GM12878 (cell line): ENCODE measurements at regions not wholly inside any gene's neighbourhood (a gene's known extent, or its start where the extent isn't known, plus 50 kb on each side); places are given as distances from the start of the nearest gene placed in this dataset.

ENCODE experiments used
- ATAC-seq: fragments of 200-7000 bp; cut with Tn5 transposase; 3 replicates; pipeline ENCODE4 v1.9.1; 2020; ENCODE audit warnings: mild to moderate bottlenecking, moderate library complexity
- BruUV-seq: library from RNA; stranded (reverse); fragments of 400-500 nt; replicated peaks from 2 replicates; lab custom pipeline; 2021; lab: Mats Ljungman, UMichigan
- CTCF ChIA-PET: fragments of 300-600 bp; sonication (Branson Sonifier 250); formaldehyde crosslinking; extraction: SDS; loops from one replicate; lab custom pipeline; 2021; ENCODE audit warnings: inconsistent platforms; lab: Yijun Ruan, JAX
- POLR2A ChIA-PET: fragments of 350-600 bp; formaldehyde crosslinking; extraction: SDS; loops from one replicate; lab custom pipeline; 2021; ENCODE audit warnings: inconsistent platforms; lab: Charles Lee
- RAD21 ChIA-PET: fragments of 300-600 bp; sonication (Branson Sonifier 250); formaldehyde crosslinking; loops from one replicate; lab custom pipeline; 2023; ENCODE audit warnings: antibody characterized with exemption; ENCODE audit not compliant: unreplicated experiment; lab: Charles Lee
- SMC1A ChIA-PET: fragments of 300-600 bp; sonication (Branson Sonifier 250); formaldehyde crosslinking; loops from one replicate; lab custom pipeline; 2023; ENCODE audit not compliant: unreplicated experiment, uncharacterized antibody; lab: Charles Lee
- DNase-seq: peaks from one replicate; pipeline ENCODE4 v3.0.0-alpha.2; 2011; ENCODE audit warnings: low read depth, low spot score
- FAIRE-seq: peaks from 3 replicates; lab custom pipeline; 2011; peaks lifted over from hg19 to GRCh38; lab: Jason Lieb, UNC
- H2AFZ ChIP-seq: 2 replicates; pipeline ENCODE4 v1.6.0; 2011; ENCODE audit warnings: low read depth, low read length, control low read depth; ENCODE audit not compliant: control insufficient read depth
- H3K27ac ChIP-seq: 2 replicates; pipeline ENCODE4 v1.5.1; 2011; ENCODE audit warnings: control low read depth; ENCODE audit not compliant: control insufficient read depth, insufficient read depth
- H3K27me3 ChIP-seq, 2 experiments: replicated peaks in 1 of 2; 2 replicates each; pipeline versions ENCODE4 v1.6.0 to v1.6.1; 2011; ENCODE audit warnings: low read length in 1 of 2; ENCODE audit not compliant: control insufficient read depth in 2 of 2, insufficient read depth in 2 of 2
- H3K36me3 ChIP-seq, 2 experiments: 2 replicates each; pipeline ENCODE4 v1.5.1; 2011; ENCODE audit warnings: low read length in 1 of 2; ENCODE audit not compliant: control insufficient read depth in 2 of 2, insufficient read depth in 2 of 2
- H3K4me1 ChIP-seq: 2 replicates; pipeline ENCODE4 v1.6.1; 2011; ENCODE audit warnings: mild to moderate bottlenecking, low read length, moderate library complexity, mixed read lengths; ENCODE audit not compliant: control insufficient read depth, insufficient read depth
- H3K4me2 ChIP-seq: 2 replicates; pipeline ENCODE4 v1.6.0; 2011; ENCODE audit warnings: control low read depth; ENCODE audit not compliant: control insufficient read depth, insufficient read depth
- H3K4me3 ChIP-seq: fragments of 200-600 bp; sonication (generic); 2 replicates; pipeline ENCODE4 v1.5.1; 2016
- H3K79me2 ChIP-seq: 2 replicates; pipeline ENCODE4 v1.6.0; 2011; ENCODE audit warnings: low read length; ENCODE audit not compliant: control insufficient read depth, insufficient read depth
- H3K9ac ChIP-seq: 2 replicates; pipeline ENCODE4 v1.8.0; 2011; ENCODE audit warnings: low read length, control low read depth, mixed read lengths; ENCODE audit not compliant: control insufficient read depth, insufficient read depth
- H3K9me3 ChIP-seq: replicated peaks from 3 replicates; pipeline ENCODE4 v1.5.1; 2011; ENCODE audit warnings: mild to moderate bottlenecking, low read length; ENCODE audit not compliant: control insufficient read depth, insufficient read depth
- H4K20me1 ChIP-seq: 2 replicates; pipeline ENCODE4 v1.6.0; 2011; ENCODE audit not compliant: control insufficient read depth, insufficient read depth
- ATF7 ChIP-seq: fragments of 450-650 bp; IDR thresholded peaks from 2 replicates; pipeline ENCODE4 v1.6.1; 2016; ENCODE audit warnings: low read depth, mild to moderate bottlenecking
- BMI1 ChIP-seq: fragments of 450-650 bp; IDR thresholded peaks from 2 replicates; pipeline ENCODE4 v1.6.1; 2016; ENCODE audit warnings: mild to moderate bottlenecking, moderate library complexity, borderline replicate concordance
- CBX3 ChIP-seq: fragments of 200-600 bp; sonication (generic); IDR thresholded peaks from 2 replicates; pipeline ENCODE4 v1.6.1; 2016; ENCODE audit warnings: low read depth, borderline replicate concordance
- ESRRA ChIP-seq: IDR thresholded peaks from 2 replicates; pipeline ENCODE4 v1.6.1; 2012; ENCODE audit warnings: mild to moderate bottlenecking, low read length, improper control_type of control experiment
- FOS ChIP-seq: IDR thresholded peaks from 3 replicates; pipeline ENCODE4 v1.6.1; 2011; ENCODE audit warnings: borderline replicate concordance; ENCODE audit not compliant: insufficient read length; ENCODE audit errors: extremely low read depth
- GABPA ChIP-seq: IDR thresholded peaks from 2 replicates; pipeline ENCODE4 v1.6.1; 2014; ENCODE audit warnings: antibody characterized with exemption, low read depth, mild to moderate bottlenecking, inconsistent platforms
- IKZF1 ChIP-seq: fragments of 450-650 bp; conservative IDR thresholded peaks from 2 replicates; pipeline ENCODE4 v1.6.1; 2017; ENCODE audit warnings: antibody characterized with exemption, mild to moderate bottlenecking
- KAT2A ChIP-seq: conservative IDR thresholded peaks from 2 replicates; pipeline ENCODE4 v1.6.1; 2011; ENCODE audit warnings: low read depth, low read length; ENCODE audit not compliant: control insufficient read depth
- NBN ChIP-seq: fragments of 450-650 bp; IDR thresholded peaks from 2 replicates; pipeline ENCODE4 v1.6.1; 2016
- NFYB ChIP-seq: IDR thresholded peaks from 2 replicates; pipeline ENCODE4 v1.6.1; 2011; ENCODE audit warnings: low read depth, mild to moderate bottlenecking, low read length, improper control_type of control experiment, moderate library complexity; ENCODE audit not compliant: insufficient read depth
- PAX8 ChIP-seq: fragments of 450-650 bp; IDR thresholded peaks from 2 replicates; pipeline ENCODE4 v1.6.1; 2017; ENCODE audit warnings: mild to moderate bottlenecking, moderate library complexity
- TCF7 ChIP-seq: IDR thresholded peaks from 2 replicates; pipeline ENCODE4 v1.6.1; 2014; ENCODE audit warnings: antibody characterized with exemption, borderline replicate concordance
- WRNIP1 ChIP-seq: IDR thresholded peaks from 2 replicates; pipeline ENCODE4 v1.6.1; 2011; ENCODE audit warnings: low read depth, low read length, improper control_type of control experiment, borderline replicate concordance
- WGBS: methylation state at CpG from one replicate; pipeline ENCODE4 v1.1.6; 2016; ENCODE audit warnings: low lambda C conversion rate; ENCODE audit not compliant: insufficient replicate concordance, insufficient coverage; ENCODE audit errors: missing lambda C conversion rate; 5-methylcytosine and 5-hydroxymethylcytosine counted together
- in situ Hi-C: fragments of 300-500 bp; cut with MboI; formaldehyde crosslinking; loops from 9 replicates; pipeline ENCODE4 v1.14.3; 2018; ENCODE audit warnings: mixed read lengths
- intact Hi-C: fragments of 100-400 bp; cut with micrococcal nuclease; formaldehyde crosslinking; loops from one replicate; pipeline ENCODE4 v1.14.2; 2022; ENCODE audit not compliant: unreplicated experiment
- TF ChIP-seq, protein P1 (sequence below): fragments of 450-650 bp; IDR thresholded peaks from 2 replicates; pipeline ENCODE4 v1.6.1; 2018; ENCODE audit warnings: borderline replicate concordance, mild to moderate bottlenecking; ENCODE audit not compliant: partially characterized antibody
- TF ChIP-seq, protein P2 (sequence below): fragments of 450-650 bp; IDR thresholded peaks from 2 replicates; pipeline ENCODE4 v1.6.1; 2017; ENCODE audit warnings: mild to moderate bottlenecking, moderate library complexity
- TF ChIP-seq, protein P3 (sequence below): IDR thresholded peaks from 2 replicates; pipeline ENCODE4 v1.6.1; 2011; ENCODE audit warnings: mild to moderate bottlenecking, low read depth, low read length, moderate library complexity; ENCODE audit not compliant: insufficient replicate concordance
- TF ChIP-seq, protein P4 (sequence below): IDR thresholded peaks from 2 replicates; pipeline ENCODE4 v1.6.1; 2011; ENCODE audit warnings: borderline replicate concordance, low read depth, mild to moderate bottlenecking, moderate library complexity, mixed read lengths, low read length; ENCODE audit not compliant: insufficient read depth; ENCODE audit errors: extremely low read length

DNA sequence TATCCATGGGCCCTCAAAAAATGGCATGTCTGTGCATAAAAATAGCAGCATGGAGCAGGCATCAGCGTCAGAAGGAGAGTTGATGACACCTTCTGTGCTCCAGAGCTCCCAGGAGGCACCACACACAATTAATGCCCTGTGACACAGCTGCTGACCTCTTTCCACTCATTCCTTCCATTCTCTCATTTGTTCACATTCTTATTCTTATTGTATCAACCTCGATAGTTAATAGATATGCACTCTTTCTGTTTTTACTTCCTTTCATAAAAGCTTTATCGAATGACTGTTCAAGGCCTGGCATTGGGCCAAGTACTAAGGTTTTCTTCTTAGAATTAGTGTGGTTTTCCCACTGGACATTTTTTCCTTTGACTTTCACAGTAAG is 266.0 kb upstream of the MTNR1B start:
- no peak for FAIRE-seq
- no TSS peak for BruUV-seq
- Histone ChIP-seq H3K4me1 (no peaks in the 10 kb centered on the region), H3K4me2 (no peak overlapping the region), H3K79me2 (no peaks in the 10 kb centered on the region), H3K9me3 (no peaks in the 10 kb centered on the region; the same call in 2 of the 3 replicates), H3K27ac (no peak overlapping the region), H3K9ac (no peak overlapping the region), H2AFZ (no peak overlapping the region), H3K4me3 (no peak overlapping the region), H3K27me3 (no peaks in the 10 kb centered on the region), H3K36me3 (no peaks in the 10 kb centered on the region), H4K20me1 (no peaks in the 10 kb centered on the region)
- intact Hi-C loops, result no loop called here
- WGBS, result 13% methylated on average over 3 of the region's 3 CpGs
- DNase-seq, result no peak
- in situ Hi-C loops, result no loop called here
- ATAC-seq, result no peak
- SMC1A ChIA-PET, result no interaction called here
- RAD21 ChIA-PET, result no interaction called here
- POLR2A ChIA-PET, result no interaction called here
- CTCF ChIA-PET, result no interaction called here
- TF ChIP-seq WRNIP1, result no peak
- TF ChIP-seq BMI1, result no peak
- TF ChIP-seq, protein P1, sequence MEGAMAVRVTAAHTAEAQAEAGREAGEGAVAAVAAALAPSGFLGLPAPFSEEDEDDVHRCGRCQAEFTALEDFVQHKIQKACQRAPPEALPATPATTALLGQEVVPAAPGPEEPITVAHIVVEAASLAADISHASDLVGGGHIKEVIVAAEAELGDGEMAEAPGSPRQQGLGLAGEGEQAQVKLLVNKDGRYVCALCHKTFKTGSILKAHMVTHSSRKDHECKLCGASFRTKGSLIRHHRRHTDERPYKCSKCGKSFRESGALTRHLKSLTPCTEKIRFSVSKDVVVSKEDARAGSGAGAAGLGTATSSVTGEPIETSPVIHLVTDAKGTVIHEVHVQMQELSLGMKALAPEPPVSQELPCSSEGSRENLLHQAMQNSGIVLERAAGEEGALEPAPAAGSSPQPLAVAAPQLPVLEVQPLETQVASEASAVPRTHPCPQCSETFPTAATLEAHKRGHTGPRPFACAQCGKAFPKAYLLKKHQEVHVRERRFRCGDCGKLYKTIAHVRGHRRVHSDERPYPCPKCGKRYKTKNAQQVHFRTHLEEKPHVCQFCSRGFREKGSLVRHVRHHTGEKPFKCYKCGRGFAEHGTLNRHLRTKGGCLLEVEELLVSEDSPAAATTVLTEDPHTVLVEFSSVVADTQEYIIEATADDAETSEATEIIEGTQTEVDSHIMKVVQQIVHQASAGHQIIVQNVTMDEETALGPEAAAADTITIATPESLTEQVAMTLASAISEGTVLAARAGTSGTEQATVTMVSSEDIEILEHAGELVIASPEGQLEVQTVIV, result no peak
- no peak for TF ChIP-seq GABPA
- TF ChIP-seq IKZF1, result no peak
- TF ChIP-seq KAT2A, result no peak
- TF ChIP-seq PAX8, result no peak
- TF ChIP-seq, protein P2, sequence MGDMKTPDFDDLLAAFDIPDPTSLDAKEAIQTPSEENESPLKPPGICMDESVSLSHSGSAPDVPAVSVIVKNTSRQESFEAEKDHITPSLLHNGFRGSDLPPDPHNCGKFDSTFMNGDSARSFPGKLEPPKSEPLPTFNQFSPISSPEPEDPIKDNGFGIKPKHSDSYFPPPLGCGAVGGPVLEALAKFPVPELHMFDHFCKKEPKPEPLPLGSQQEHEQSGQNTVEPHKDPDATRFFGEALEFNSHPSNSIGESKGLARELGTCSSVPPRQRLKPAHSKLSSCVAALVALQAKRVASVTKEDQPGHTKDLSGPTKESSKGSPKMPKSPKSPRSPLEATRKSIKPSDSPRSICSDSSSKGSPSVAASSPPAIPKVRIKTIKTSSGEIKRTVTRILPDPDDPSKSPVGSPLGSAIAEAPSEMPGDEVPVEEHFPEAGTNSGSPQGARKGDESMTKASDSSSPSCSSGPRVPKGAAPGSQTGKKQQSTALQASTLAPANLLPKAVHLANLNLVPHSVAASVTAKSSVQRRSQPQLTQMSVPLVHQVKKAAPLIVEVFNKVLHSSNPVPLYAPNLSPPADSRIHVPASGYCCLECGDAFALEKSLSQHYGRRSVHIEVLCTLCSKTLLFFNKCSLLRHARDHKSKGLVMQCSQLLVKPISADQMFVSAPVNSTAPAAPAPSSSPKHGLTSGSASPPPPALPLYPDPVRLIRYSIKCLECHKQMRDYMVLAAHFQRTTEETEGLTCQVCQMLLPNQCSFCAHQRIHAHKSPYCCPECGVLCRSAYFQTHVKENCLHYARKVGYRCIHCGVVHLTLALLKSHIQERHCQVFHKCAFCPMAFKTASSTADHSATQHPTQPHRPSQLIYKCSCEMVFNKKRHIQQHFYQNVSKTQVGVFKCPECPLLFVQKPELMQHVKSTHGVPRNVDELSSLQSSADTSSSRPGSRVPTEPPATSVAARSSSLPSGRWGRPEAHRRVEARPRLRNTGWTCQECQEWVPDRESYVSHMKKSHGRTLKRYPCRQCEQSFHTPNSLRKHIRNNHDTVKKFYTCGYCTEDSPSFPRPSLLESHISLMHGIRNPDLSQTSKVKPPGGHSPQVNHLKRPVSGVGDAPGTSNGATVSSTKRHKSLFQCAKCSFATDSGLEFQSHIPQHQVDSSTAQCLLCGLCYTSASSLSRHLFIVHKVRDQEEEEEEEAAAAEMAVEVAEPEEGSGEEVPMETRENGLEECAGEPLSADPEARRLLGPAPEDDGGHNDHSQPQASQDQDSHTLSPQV, result no peak
- TF ChIP-seq, protein P3, sequence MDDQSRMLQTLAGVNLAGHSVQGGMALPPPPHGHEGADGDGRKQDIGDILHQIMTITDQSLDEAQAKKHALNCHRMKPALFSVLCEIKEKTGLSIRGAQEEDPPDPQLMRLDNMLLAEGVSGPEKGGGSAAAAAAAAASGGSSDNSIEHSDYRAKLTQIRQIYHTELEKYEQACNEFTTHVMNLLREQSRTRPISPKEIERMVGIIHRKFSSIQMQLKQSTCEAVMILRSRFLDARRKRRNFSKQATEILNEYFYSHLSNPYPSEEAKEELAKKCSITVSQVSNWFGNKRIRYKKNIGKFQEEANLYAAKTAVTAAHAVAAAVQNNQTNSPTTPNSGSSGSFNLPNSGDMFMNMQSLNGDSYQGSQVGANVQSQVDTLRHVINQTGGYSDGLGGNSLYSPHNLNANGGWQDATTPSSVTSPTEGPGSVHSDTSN, result no peak
- TF ChIP-seq TCF7, result no peak
- no peak for TF ChIP-seq FOS
- TF ChIP-seq, protein P4, sequence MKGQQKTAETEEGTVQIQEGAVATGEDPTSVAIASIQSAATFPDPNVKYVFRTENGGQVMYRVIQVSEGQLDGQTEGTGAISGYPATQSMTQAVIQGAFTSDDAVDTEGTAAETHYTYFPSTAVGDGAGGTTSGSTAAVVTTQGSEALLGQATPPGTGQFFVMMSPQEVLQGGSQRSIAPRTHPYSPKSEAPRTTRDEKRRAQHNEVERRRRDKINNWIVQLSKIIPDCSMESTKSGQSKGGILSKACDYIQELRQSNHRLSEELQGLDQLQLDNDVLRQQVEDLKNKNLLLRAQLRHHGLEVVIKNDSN, result no peak
- no peak for TF ChIP-seq ATF7
- no peak for TF ChIP-seq ESRRA
- TF ChIP-seq CBX3, result no peak
- TF ChIP-seq NBN, result no peak
- TF ChIP-seq NFYB, result no peak
